ENCODE measurements at regions not wholly inside any gene's neighbourhood (a gene's known extent, or its start where the extent isn't known, plus 50 kb on each side); places are given as distances from the start of the nearest gene placed in this dataset.

DNA sequence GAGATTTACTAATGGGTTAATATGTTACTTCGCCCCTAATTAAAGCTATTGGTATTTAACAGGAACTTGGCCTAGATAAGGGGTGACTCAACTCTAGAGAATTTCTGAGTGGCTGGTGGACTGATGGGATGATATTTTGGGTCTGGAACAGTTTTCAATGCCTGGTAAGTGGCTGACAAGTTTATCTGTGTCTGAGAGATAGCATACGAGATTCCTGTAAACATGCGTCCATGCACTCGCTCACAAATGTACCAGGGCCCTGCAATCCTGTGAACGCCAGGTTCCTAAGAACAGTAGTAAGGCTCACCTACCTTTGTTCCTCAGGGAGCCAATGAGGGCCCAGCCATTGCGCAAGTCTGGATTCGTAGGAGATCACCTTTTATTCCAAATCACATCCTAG is 683.8 kb upstream of the ANKRD30A start:
- peak; percentile 6 for DNase-seq (ENCODE audit: low spot score)
- POLR2A ChIA-PET (ENCODE audit: low non-redundant PET) = no interaction called here
- Histone ChIP-seq H3K27ac (ENCODE audit: low read depth, low read length, poor library complexity, severe bottlenecking) (no peak overlapping the region), H3K4me3 (ENCODE audit: low read depth, low read length, poor library complexity, severe bottlenecking) (no peak overlapping the region), H3K27me3 (replicated peaks; ENCODE audit: insufficient read depth, low read depth, low read length, poor library complexity) (no peaks in the 10 kb centered on the region), H3K36me3 (ENCODE audit: insufficient read depth, low read length, poor library complexity, severe bottlenecking) (no peaks in the 10 kb centered on the region), H3K9me3 (ENCODE audit: low read depth, low read length, poor library complexity, severe bottlenecking) (no peaks in the 10 kb centered on the region), H3K4me1 (ENCODE audit: insufficient read depth, low read length, poor library complexity, severe bottlenecking) (no peaks in the 10 kb centered on the region)
- CTCF ChIA-PET = no interaction called here
- no TSS peak for BruUV-seq (replicated peaks)
- TF ChIP-seq EZH2 (IDR thresholded peaks at IDR 0.05; ENCODE audit: borderline replicate concordance, low read depth, low read length, poor library complexity, severe bottlenecking) = no peak
- TF ChIP-seq, protein P1, sequence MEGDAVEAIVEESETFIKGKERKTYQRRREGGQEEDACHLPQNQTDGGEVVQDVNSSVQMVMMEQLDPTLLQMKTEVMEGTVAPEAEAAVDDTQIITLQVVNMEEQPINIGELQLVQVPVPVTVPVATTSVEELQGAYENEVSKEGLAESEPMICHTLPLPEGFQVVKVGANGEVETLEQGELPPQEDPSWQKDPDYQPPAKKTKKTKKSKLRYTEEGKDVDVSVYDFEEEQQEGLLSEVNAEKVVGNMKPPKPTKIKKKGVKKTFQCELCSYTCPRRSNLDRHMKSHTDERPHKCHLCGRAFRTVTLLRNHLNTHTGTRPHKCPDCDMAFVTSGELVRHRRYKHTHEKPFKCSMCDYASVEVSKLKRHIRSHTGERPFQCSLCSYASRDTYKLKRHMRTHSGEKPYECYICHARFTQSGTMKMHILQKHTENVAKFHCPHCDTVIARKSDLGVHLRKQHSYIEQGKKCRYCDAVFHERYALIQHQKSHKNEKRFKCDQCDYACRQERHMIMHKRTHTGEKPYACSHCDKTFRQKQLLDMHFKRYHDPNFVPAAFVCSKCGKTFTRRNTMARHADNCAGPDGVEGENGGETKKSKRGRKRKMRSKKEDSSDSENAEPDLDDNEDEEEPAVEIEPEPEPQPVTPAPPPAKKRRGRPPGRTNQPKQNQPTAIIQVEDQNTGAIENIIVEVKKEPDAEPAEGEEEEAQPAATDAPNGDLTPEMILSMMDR (conservative IDR thresholded peaks at IDR 0.05; ENCODE audit: low read depth, low read length) = no peak
- intact Hi-C loops (cut with micrococcal nuclease; ENCODE audit: unreplicated experiment) = no loop called here

DNA sequence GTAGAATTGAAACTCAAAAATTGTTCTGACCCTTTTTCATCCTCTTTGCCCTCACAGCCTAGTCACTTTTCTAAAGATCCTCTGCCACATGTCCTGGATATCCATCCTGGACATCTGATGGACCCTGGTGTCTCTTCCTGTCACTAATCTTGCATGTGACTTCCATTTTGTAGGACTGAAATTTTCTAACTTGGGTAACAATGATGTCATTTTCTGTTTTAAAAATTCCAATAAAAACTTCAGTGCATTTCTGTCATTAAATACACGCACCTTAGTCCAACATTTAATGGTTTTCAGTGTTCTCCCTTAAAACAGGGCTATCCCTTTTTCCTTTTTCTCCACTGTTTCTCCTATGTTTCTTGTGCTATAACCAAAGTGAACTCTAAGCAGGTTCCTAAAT is 684.9 kb upstream of the ANKRD30A start:
- Histone ChIP-seq H3K4me1 (ENCODE audit: insufficient read depth, low read length, poor library complexity, severe bottlenecking) (no peaks in the 10 kb centered on the region), H3K27me3 (replicated peaks; ENCODE audit: insufficient read depth, low read depth, low read length, poor library complexity) (no peaks in the 10 kb centered on the region), H3K4me3 (ENCODE audit: low read depth, low read length, poor library complexity, severe bottlenecking) (no peak overlapping the region), H3K27ac (ENCODE audit: low read depth, low read length, poor library complexity, severe bottlenecking) (no peak overlapping the region), H3K36me3 (ENCODE audit: insufficient read depth, low read length, poor library complexity, severe bottlenecking) (no peaks in the 10 kb centered on the region), H3K9me3 (ENCODE audit: low read depth, low read length, poor library complexity, severe bottlenecking) (no peaks in the 10 kb centered on the region)
- CTCF ChIA-PET = no interaction called here
- BruUV-seq (replicated peaks) = no TSS peak
- no peak for DNase-seq (ENCODE audit: low spot score)
- POLR2A ChIA-PET (ENCODE audit: low non-redundant PET) = no interaction called here
- intact Hi-C loops (cut with micrococcal nuclease; ENCODE audit: unreplicated experiment) = no loop called here
- TF ChIP-seq EZH2 (IDR thresholded peaks at IDR 0.05; ENCODE audit: borderline replicate concordance, low read depth, low read length, poor library complexity, severe bottlenecking) = no peak
- TF ChIP-seq, protein P1 (conservative IDR thresholded peaks at IDR 0.05; ENCODE audit: low read depth, low read length) = no peak

- no peak for TF ChIP-seq EZH2 (IDR thresholded peaks at IDR 0.05; ENCODE audit: borderline replicate concordance, low read depth, low read length, poor library complexity, severe bottlenecking)
- TF ChIP-seq, protein P1 (conservative IDR thresholded peaks at IDR 0.05; ENCODE audit: low read depth, low read length) = no peak
- BruUV-seq (replicated peaks) = no TSS peak
- no peaks in the 10 kb centered on the region for H3K36me3 ChIP-seq (ENCODE audit: insufficient read depth, low read length, poor library complexity, severe bottlenecking)
- no peak for DNase-seq (ENCODE audit: low spot score)
- POLR2A ChIA-PET (ENCODE audit: low non-redundant PET) = no interaction called here
- H3K4me1 ChIP-seq (ENCODE audit: insufficient read depth, low read length, poor library complexity, severe bottlenecking) = no peaks in the 10 kb centered on the region
- intact Hi-C loops (cut with micrococcal nuclease; ENCODE audit: unreplicated experiment) = no loop called here
- CTCF ChIA-PET = no interaction called here
- H3K9me3 ChIP-seq (ENCODE audit: low read depth, low read length, poor library complexity, severe bottlenecking) = no peaks in the 10 kb centered on the region
- no peak overlapping the region for H3K4me3 ChIP-seq (ENCODE audit: low read depth, low read length, poor library complexity, severe bottlenecking)
- no peak overlapping the region for H3K27ac ChIP-seq (ENCODE audit: low read depth, low read length, poor library complexity, severe bottlenecking)
- no peaks in the 10 kb centered on the region for H3K27me3 ChIP-seq (replicated peaks; ENCODE audit: insufficient read depth, low read depth, low read length, poor library complexity)
These were observed 688.0 kb upstream of the ANKRD30A start for GRCh38 chr10:36437367-36437766.

Measured in A673 (cell line).